ENCODE measurements at regions not wholly inside any gene's neighbourhood (a gene's known extent, or its start where the extent isn't known, plus 50 kb on each side); places are given as distances from the start of the nearest gene placed in this dataset.

DNA sequence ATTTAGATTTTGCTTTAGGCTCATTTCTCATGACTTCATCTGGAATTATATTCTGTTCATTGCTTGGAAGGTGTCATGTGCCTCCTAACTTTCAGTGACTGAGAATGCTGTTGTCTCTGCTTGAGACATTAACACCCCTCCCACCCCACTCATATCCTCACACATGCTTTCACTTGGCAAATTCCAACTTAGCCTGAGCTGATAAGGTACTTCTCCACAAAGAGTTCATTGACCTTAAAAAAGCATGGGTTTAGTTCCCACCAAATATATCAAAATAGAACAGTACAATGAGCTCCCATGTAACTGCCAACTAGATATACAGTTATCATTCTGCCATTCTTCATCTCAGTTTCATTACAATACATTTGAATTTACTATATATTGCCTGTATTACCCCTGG, 576.5 kb upstream of the ADGRL2 start:
- H3K4me1 ChIP-seq (ENCODE audit: control insufficient read depth, insufficient read depth, low read length): no peaks in the 10 kb centered on the region
- no TSS peak for BruUV-seq (replicated peaks)
- H3K27ac ChIP-seq (ENCODE audit: low read length): no peak overlapping the region
- H3K27me3 ChIP-seq (ENCODE audit: control insufficient read depth, insufficient read depth, low read length): no peaks in the 10 kb centered on the region
- H3K9me3 ChIP-seq (ENCODE audit: control insufficient read depth, insufficient read depth, low read depth, low read length): no peaks in the 10 kb centered on the region
- DNase-seq (ENCODE audit: low read depth, low spot score): no peak
- TF ChIP-seq CTCF (IDR thresholded peaks at IDR 0.05) (no peak), POLR2AphosphoS5 (IDR thresholded peaks at IDR 0.05; ENCODE audit: low read depth, low read length) (no peak), TCF7L2 (IDR thresholded peaks at IDR 0.05; ENCODE audit: low read depth, low read length) (no peak), SIN3A (IDR thresholded peaks at IDR 0.05; ENCODE audit: borderline replicate concordance, insufficient read depth, low read depth, low read length) (no peak)
- TF ChIP-seq, protein P1, sequence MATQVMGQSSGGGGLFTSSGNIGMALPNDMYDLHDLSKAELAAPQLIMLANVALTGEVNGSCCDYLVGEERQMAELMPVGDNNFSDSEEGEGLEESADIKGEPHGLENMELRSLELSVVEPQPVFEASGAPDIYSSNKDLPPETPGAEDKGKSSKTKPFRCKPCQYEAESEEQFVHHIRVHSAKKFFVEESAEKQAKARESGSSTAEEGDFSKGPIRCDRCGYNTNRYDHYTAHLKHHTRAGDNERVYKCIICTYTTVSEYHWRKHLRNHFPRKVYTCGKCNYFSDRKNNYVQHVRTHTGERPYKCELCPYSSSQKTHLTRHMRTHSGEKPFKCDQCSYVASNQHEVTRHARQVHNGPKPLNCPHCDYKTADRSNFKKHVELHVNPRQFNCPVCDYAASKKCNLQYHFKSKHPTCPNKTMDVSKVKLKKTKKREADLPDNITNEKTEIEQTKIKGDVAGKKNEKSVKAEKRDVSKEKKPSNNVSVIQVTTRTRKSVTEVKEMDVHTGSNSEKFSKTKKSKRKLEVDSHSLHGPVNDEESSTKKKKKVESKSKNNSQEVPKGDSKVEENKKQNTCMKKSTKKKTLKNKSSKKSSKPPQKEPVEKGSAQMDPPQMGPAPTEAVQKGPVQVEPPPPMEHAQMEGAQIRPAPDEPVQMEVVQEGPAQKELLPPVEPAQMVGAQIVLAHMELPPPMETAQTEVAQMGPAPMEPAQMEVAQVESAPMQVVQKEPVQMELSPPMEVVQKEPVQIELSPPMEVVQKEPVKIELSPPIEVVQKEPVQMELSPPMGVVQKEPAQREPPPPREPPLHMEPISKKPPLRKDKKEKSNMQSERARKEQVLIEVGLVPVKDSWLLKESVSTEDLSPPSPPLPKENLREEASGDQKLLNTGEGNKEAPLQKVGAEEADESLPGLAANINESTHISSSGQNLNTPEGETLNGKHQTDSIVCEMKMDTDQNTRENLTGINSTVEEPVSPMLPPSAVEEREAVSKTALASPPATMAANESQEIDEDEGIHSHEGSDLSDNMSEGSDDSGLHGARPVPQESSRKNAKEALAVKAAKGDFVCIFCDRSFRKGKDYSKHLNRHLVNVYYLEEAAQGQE (IDR thresholded peaks at IDR 0.05; ENCODE audit: insufficient read depth in 1 of 2, low read depth in 2 of 2, low read length in 1 of 2): no peak
- no peak for ATAC-seq
- intact Hi-C loops (cut with micrococcal nuclease; ENCODE audit: unreplicated experiment): no loop called here
- in situ Hi-C loops (cut with HindIII; ENCODE audit: low pct_unique_long_range_greater_than_20kb, low sequenced_read_pairs): no loop called here
- H3K36me3 ChIP-seq (ENCODE audit: control insufficient read depth, insufficient read depth, low read length): no peaks in the 10 kb centered on the region
- POLR2A ChIA-PET: no interaction called here
- no peak overlapping the region for H3K4me3 ChIP-seq (ENCODE audit: low read depth in 2 of 2, low read length in 2 of 2)
- CTCF ChIA-PET: no interaction called here

DNA sequence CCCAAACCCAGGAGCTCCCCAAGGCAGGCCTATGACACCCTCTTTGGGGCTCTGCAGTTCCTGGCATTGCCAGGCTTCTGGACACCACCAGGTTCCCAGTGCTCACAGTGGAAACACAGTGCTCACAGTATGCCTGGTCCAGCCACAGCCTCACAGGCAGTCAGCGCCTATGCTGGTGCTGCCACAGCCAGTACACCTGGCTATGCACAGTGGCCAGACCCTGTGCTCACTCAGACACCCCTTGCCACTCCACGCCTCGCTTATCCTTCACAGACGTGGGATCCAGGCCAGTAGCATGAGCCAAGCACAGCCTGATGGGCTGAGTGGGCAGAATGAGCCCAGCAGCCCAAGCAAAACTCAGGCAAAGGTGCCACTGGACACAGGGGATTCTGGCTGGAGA, 579.2 kb upstream of the ADGRL2 start:
- Histone ChIP-seq H3K4me1 (ENCODE audit: control insufficient read depth, insufficient read depth, low read length) (no peaks in the 10 kb centered on the region), H3K36me3 (ENCODE audit: control insufficient read depth, insufficient read depth, low read length) (no peaks in the 10 kb centered on the region), H3K27me3 (ENCODE audit: control insufficient read depth, insufficient read depth, low read length) (no peaks in the 10 kb centered on the region), H3K9me3 (ENCODE audit: control insufficient read depth, insufficient read depth, low read depth, low read length) (no peaks in the 10 kb centered on the region), H3K4me3 (ENCODE audit: low read depth in 2 of 2, low read length in 2 of 2) (no peak overlapping the region), H3K27ac (ENCODE audit: low read length) (no peak overlapping the region)
- intact Hi-C loops (cut with micrococcal nuclease; ENCODE audit: unreplicated experiment): no loop called here
- POLR2A ChIA-PET: no interaction called here
- ATAC-seq (no peak), DNase-seq (ENCODE audit: low read depth, low spot score) (no peak)
- in situ Hi-C loops (cut with HindIII; ENCODE audit: low pct_unique_long_range_greater_than_20kb, low sequenced_read_pairs): no loop called here
- CTCF ChIA-PET: no interaction called here
- TF ChIP-seq CTCF (IDR thresholded peaks at IDR 0.05) (no peak), TCF7L2 (IDR thresholded peaks at IDR 0.05; ENCODE audit: low read depth, low read length) (no peak), SIN3A (IDR thresholded peaks at IDR 0.05; ENCODE audit: borderline replicate concordance, insufficient read depth, low read depth, low read length) (no peak), POLR2AphosphoS5 (IDR thresholded peaks at IDR 0.05; ENCODE audit: low read depth, low read length) (no peak)
- TF ChIP-seq, protein P1 (IDR thresholded peaks at IDR 0.05; ENCODE audit: insufficient read depth in 1 of 2, low read depth in 2 of 2, low read length in 1 of 2): no peak
- BruUV-seq (replicated peaks): no TSS peak

Data from Panc1 (cell line).